DMS153 treated with DMSO at 0.1 percent for 48 hours (cell line): ENCODE measurements at regions not wholly inside any gene's neighbourhood (a gene's known extent, or its start where the extent isn't known, plus 50 kb on each side); places are given as distances from the start of the nearest gene placed in this dataset.
"Not testable (repeated sequence)": the region's sequence is repeated elsewhere in the genome, so short reads cannot be mapped to it uniquely, and the experiment has no call there.

Experiments used
- DNase-seq: peaks from one replicate; lab custom pipeline; 2025; ENCODE audit not compliant: unreplicated experiment; lab: John Stamatoyannopoulos, UW

GRCh38 chr2:186354160-186354559 lies 131.9 kb upstream of the ZC3H15 start:
- not testable (repeated sequence) for DNase-seq

GRCh38 chr2:186365406-186365805 lies 120.7 kb upstream of the ZC3H15 start:
- no peak for DNase-seq

- no peak for DNase-seq
Observed at GRCh38 chr2:186379052-186379451, 107.0 kb upstream of the ZC3H15 start.

GRCh38 chr2:186380805-186381204 lies 105.3 kb upstream of the ZC3H15 start:
- DNase-seq = no peak

- no peak for DNase-seq
Observed at GRCh38 chr2:186381573-186381972, 104.5 kb upstream of the ZC3H15 start.

GRCh38 chr2:186382932-186383331 lies 103.1 kb upstream of the ZC3H15 start:
- DNase-seq = no peak

GRCh38 chr2:186384226-186384625 lies 101.8 kb upstream of the ZC3H15 start:
- no peak for DNase-seq

- not testable (repeated sequence) for DNase-seq
Observed at GRCh38 chr2:186385638-186386201, 100.3 kb upstream of the ZC3H15 start.

- DNase-seq = no peak
Observed at GRCh38 chr2:186399082-186399644, 86.9 kb upstream of the ZC3H15 start.

GRCh38 chr2:186405842-186406241 lies 80.2 kb upstream of the ZC3H15 start:
- no peak for DNase-seq

- no peak for DNase-seq
Observed at GRCh38 chr2:186407611-186408010, 78.4 kb upstream of the ZC3H15 start.

- no peak for DNase-seq
Observed at GRCh38 chr2:186410802-186411201, 75.3 kb upstream of the ZC3H15 start.

GRCh38 chr2:186422226-186422625 lies 63.8 kb upstream of the ZC3H15 start:
- DNase-seq = no peak

GRCh38 chr2:186423481-186423880 lies 62.6 kb upstream of the ZC3H15 start:
- no peak for DNase-seq

- no peak for DNase-seq
Observed at GRCh38 chr2:186424265-186424664, 61.8 kb upstream of the ZC3H15 start.

- no peak for DNase-seq
Observed at GRCh38 chr2:186425576-186425975, 60.5 kb upstream of the ZC3H15 start.

GRCh38 chr2:186426153-186427016 lies 59.7 kb upstream of the ZC3H15 start:
- no peak for DNase-seq

- DNase-seq = not testable (repeated sequence)
Observed at GRCh38 chr2:186427017-186427350, 59.1 kb upstream of the ZC3H15 start.

- no peak for DNase-seq
Observed at GRCh38 chr2:186427970-186428369, 58.1 kb upstream of the ZC3H15 start.

- DNase-seq = no peak
Observed at GRCh38 chr2:186429104-186429503, 57.0 kb upstream of the ZC3H15 start.

GRCh38 chr2:186431306-186431705 lies 54.8 kb upstream of the ZC3H15 start:
- DNase-seq = no peak

GRCh38 chr2:186433040-186433439 lies 53.0 kb upstream of the ZC3H15 start:
- no peak for DNase-seq
